ENCODE measurements at regions not wholly inside any gene's neighbourhood (a gene's known extent, or its start where the extent isn't known, plus 50 kb on each side); places are given as distances from the start of the nearest gene placed in this dataset.

GRCh38 chr4:143055997-143056396 is 128.7 kb upstream of the USP38 start:
- no peaks in the 10 kb centered on the region for H4K20me1 ChIP-seq (ENCODE audit: insufficient read depth, low read length)

GRCh38 chr4:143071351-143071750 is 113.4 kb upstream of the USP38 start:
- 88% methylated on average over 3 of the region's 4 CpGs for WGBS (ENCODE audit: insufficient coverage)
- no peak overlapping the region for H3K4me3 Mint-ChIP-seq
- Histone ChIP-seq H3K27me3 (ENCODE audit: control insufficient read depth in 2 of 2, insufficient read depth in 2 of 2, low read length in 2 of 2) (no peaks in the 10 kb centered on the region), H3K79me2 (ENCODE audit: insufficient read depth, low read length) (no peaks in the 10 kb centered on the region), H3K27ac (ENCODE audit: low read depth in 1 of 2, low read length in 2 of 2) (no peak overlapping the region), H3K9me3 (replicated peaks in 1 of 2; ENCODE audit: control insufficient read depth in 1 of 2, insufficient read depth in 1 of 2, low read length in 2 of 2) (no peaks in the 10 kb centered on the region), H3K9ac (ENCODE audit: insufficient read depth, low read length, poor library complexity, severe bottlenecking) (no peak overlapping the region), H3K4me2 (replicated peaks; ENCODE audit: extremely low read depth, low read length, poor library complexity, severe bottlenecking) (no peak overlapping the region), H3K4me1 (ENCODE audit: control insufficient read depth in 1 of 2, insufficient read depth in 2 of 2, low read length in 2 of 2) (no peaks in the 10 kb centered on the region), H4K20me1 (ENCODE audit: insufficient read depth, low read length) (no peaks in the 10 kb centered on the region), H3K4me3 (replicated peaks in 1 of 3; ENCODE audit: low read depth in 2 of 3, low read length in 3 of 3) (no peak overlapping the region), H2AFZ (ENCODE audit: insufficient read depth, low read depth, low read length, poor library complexity, severe bottlenecking) (no peak overlapping the region), H3K36me3 (replicated peaks in 1 of 2; ENCODE audit: control insufficient read depth in 1 of 2, insufficient read depth in 2 of 2, low read length in 2 of 2) (no peaks in the 10 kb centered on the region)
- no peaks in the 10 kb centered on the region for H3K36me3 Mint-ChIP-seq
- intact Hi-C loops (cut with micrococcal nuclease): no loop called here
- peaks cover 0 to 9% (median 2%) of the 10 kb centered on the region in 7 donors for H3K9me3 Mint-ChIP-seq
- TF ChIP-seq CTCF (IDR thresholded peaks at IDR 0.05): no peak
- H3K27me3 Mint-ChIP-seq (ENCODE audit: low read depth in 3 of 3): no peaks in the 10 kb centered on the region
- H3K27ac Mint-ChIP-seq: no peak overlapping the region
- peaks cover 1% of the 10 kb centered on the region for H3K4me1 Mint-ChIP-seq
- DNase-seq: no peak

More at GRCh38 chr4:143055997-143056396, 128.7 kb upstream of the USP38 start:
- TF ChIP-seq CTCF (IDR thresholded peaks at IDR 0.05): no peak
- Mint-ChIP-seq H3K9me3 (peaks cover 0 to 3% (median 0%) of the 10 kb centered on the region in 7 donors), H3K4me3 (no peak overlapping the region), H3K27ac (no peak overlapping the region), H3K27me3 (ENCODE audit: low read depth in 3 of 3) (no peaks in the 10 kb centered on the region), H3K4me1 (peaks cover 37% of the 10 kb centered on the region), H3K36me3 (no peaks in the 10 kb centered on the region)
- no peaks in the 10 kb centered on the region for H3K27me3 ChIP-seq (ENCODE audit: control insufficient read depth in 2 of 2, insufficient read depth in 2 of 2, low read length in 2 of 2)
- H3K9me3 ChIP-seq (replicated peaks in 1 of 2; ENCODE audit: control insufficient read depth in 1 of 2, insufficient read depth in 1 of 2, low read length in 2 of 2): no peaks in the 10 kb centered on the region
- no CpG with 5 or more reads among the region's 4 CpGs for WGBS (ENCODE audit: insufficient coverage)
- peaks cover 11 to 33% of the 10 kb centered on the region in 2 donors for H3K4me1 ChIP-seq (ENCODE audit: control insufficient read depth in 1 of 2, insufficient read depth in 2 of 2, low read length in 2 of 2)
- H3K9ac ChIP-seq (ENCODE audit: insufficient read depth, low read length, poor library complexity, severe bottlenecking): no peak overlapping the region
- no peaks in the 10 kb centered on the region for H3K36me3 ChIP-seq (replicated peaks in 1 of 2; ENCODE audit: control insufficient read depth in 1 of 2, insufficient read depth in 2 of 2, low read length in 2 of 2)
- no peak overlapping the region for H3K4me3 ChIP-seq (replicated peaks in 1 of 3; ENCODE audit: low read depth in 2 of 3, low read length in 3 of 3)
- H2AFZ ChIP-seq (ENCODE audit: insufficient read depth, low read depth, low read length, poor library complexity, severe bottlenecking): no peak overlapping the region
- intact Hi-C loops (cut with micrococcal nuclease): no loop called here
- H3K4me2 ChIP-seq (replicated peaks; ENCODE audit: extremely low read depth, low read length, poor library complexity, severe bottlenecking): no peak overlapping the region
- DNase-seq: no peak
- H3K79me2 ChIP-seq (ENCODE audit: insufficient read depth, low read length): no peaks in the 10 kb centered on the region
- no peak overlapping the region for H3K27ac ChIP-seq (ENCODE audit: low read depth in 1 of 2, low read length in 2 of 2)
